IMR-90 (cell line): ENCODE measurements at regions not wholly inside any gene's neighbourhood (a gene's known extent, or its start where the extent isn't known, plus 50 kb on each side); places are given as distances from the start of the nearest gene placed in this dataset.

Experiments used
- CTCF ChIP-seq: conservative IDR thresholded peaks from 2 replicates; pipeline ENCODE4 v1.5.1; 2012; ENCODE audit warnings: mild to moderate bottlenecking, low read depth, low read length, improper control_type of control experiment
- NFE2L2 ChIP-seq: fragments of 150-350 bp; IDR thresholded peaks from 2 replicates; pipeline ENCODE4 v1.6.1; 2016; ENCODE audit warnings: low read depth, mild to moderate bottlenecking, low read length
- POLR2A ChIP-seq: IDR thresholded peaks from 2 replicates; pipeline ENCODE4 v1.6.1; 2012; ENCODE audit warnings: mild to moderate bottlenecking, low read depth, low read length
- RAD21 ChIP-seq: IDR thresholded peaks from 2 replicates; pipeline ENCODE4 v1.6.1; 2012; ENCODE audit warnings: low read length, improper control_type of control experiment

- TF ChIP-seq CTCF (no peak), POLR2A (no peak), RAD21 (no peak), NFE2L2 (no peak)
These were observed 88.1 kb upstream of the TGM3 start for GRCh38 chr20:2207770-2208097.
